A549 (cell line): ENCODE measurements at regions not wholly inside any gene's neighbourhood (a gene's known extent, or its start where the extent isn't known, plus 50 kb on each side); places are given as distances from the start of the nearest gene placed in this dataset.

Source experiments
- CHD2 ChIP-seq: fragments of 150-350 bp; IDR thresholded peaks from 2 replicates; pipeline ENCODE4 v1.6.1; 2014; ENCODE audit warnings: low read length; ENCODE audit not compliant: partially characterized antibody
- EP300 ChIP-seq, 2 experiments: fragments of >200 bp; sonication (Bioruptor Twin); formaldehyde crosslinking; IDR thresholded peaks; 2 replicates in 1 of 2; 3 replicates in 1 of 2; pipeline ENCODE4 v1.6.1; 2016 to 2017
- HDAC2 ChIP-seq: fragments of 200-600 bp; sonication (generic); IDR thresholded peaks from 2 replicates; pipeline ENCODE4 v1.6.1; 2016
- ZSCAN20 ChIP-seq: fragments of 250-450 bp; sonication (Bioruptor Pico); IDR thresholded peaks from 2 replicates; pipeline ENCODE4 v1.8.0; 2022; ENCODE audit warnings: mild to moderate bottlenecking, moderate library complexity
- TF ChIP-seq, protein P1 (sequence below): fragments of >200 bp; sonication (Bioruptor Twin); formaldehyde crosslinking; IDR thresholded peaks from 3 replicates; pipeline ENCODE4 v1.5.1; 2016
- TF ChIP-seq, protein P2 (sequence below): fragments of 200-600 bp; sonication (generic); IDR thresholded peaks from 2 replicates; pipeline ENCODE4 v1.6.1; 2016; ENCODE audit warnings: antibody characterized with exemption, mild to moderate bottlenecking, moderate library complexity

DNA sequence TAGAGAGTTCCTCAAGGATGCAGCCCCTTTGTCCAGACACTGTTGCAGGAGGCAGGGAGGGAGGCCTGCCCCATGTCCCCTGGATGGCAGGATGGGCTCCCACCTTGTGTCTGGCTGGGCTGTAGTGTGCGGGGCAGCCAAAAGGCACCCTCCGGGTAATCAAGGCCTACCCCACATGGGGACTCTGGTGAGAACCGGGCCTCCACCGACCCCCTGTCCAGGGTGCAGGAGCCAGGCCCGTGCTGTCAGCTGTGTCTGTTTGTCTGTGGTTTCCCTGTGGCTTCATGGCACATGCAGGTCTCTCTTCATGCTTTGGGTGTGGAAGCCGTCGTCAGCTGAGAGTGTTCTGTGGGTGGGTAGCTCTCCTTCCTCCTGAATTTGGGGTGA, 1240.9 kb downstream of the BRD1 start:
- TF ChIP-seq, protein P1, sequence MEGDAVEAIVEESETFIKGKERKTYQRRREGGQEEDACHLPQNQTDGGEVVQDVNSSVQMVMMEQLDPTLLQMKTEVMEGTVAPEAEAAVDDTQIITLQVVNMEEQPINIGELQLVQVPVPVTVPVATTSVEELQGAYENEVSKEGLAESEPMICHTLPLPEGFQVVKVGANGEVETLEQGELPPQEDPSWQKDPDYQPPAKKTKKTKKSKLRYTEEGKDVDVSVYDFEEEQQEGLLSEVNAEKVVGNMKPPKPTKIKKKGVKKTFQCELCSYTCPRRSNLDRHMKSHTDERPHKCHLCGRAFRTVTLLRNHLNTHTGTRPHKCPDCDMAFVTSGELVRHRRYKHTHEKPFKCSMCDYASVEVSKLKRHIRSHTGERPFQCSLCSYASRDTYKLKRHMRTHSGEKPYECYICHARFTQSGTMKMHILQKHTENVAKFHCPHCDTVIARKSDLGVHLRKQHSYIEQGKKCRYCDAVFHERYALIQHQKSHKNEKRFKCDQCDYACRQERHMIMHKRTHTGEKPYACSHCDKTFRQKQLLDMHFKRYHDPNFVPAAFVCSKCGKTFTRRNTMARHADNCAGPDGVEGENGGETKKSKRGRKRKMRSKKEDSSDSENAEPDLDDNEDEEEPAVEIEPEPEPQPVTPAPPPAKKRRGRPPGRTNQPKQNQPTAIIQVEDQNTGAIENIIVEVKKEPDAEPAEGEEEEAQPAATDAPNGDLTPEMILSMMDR, result no peak
- no peak for TF ChIP-seq CHD2
- TF ChIP-seq ZSCAN20, result no peak
- no peak for TF ChIP-seq EP300 (IDR thresholded peaks at IDR 0.05)
- TF ChIP-seq, protein P2, sequence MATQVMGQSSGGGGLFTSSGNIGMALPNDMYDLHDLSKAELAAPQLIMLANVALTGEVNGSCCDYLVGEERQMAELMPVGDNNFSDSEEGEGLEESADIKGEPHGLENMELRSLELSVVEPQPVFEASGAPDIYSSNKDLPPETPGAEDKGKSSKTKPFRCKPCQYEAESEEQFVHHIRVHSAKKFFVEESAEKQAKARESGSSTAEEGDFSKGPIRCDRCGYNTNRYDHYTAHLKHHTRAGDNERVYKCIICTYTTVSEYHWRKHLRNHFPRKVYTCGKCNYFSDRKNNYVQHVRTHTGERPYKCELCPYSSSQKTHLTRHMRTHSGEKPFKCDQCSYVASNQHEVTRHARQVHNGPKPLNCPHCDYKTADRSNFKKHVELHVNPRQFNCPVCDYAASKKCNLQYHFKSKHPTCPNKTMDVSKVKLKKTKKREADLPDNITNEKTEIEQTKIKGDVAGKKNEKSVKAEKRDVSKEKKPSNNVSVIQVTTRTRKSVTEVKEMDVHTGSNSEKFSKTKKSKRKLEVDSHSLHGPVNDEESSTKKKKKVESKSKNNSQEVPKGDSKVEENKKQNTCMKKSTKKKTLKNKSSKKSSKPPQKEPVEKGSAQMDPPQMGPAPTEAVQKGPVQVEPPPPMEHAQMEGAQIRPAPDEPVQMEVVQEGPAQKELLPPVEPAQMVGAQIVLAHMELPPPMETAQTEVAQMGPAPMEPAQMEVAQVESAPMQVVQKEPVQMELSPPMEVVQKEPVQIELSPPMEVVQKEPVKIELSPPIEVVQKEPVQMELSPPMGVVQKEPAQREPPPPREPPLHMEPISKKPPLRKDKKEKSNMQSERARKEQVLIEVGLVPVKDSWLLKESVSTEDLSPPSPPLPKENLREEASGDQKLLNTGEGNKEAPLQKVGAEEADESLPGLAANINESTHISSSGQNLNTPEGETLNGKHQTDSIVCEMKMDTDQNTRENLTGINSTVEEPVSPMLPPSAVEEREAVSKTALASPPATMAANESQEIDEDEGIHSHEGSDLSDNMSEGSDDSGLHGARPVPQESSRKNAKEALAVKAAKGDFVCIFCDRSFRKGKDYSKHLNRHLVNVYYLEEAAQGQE, result no peak
- no peak for TF ChIP-seq HDAC2
